ENCODE measurements at regions not wholly inside any gene's neighbourhood (a gene's known extent, or its start where the extent isn't known, plus 50 kb on each side); places are given as distances from the start of the nearest gene placed in this dataset.

GRCh38 chr5:38039826-38040225 lies 200.0 kb upstream of the GDNF start:
- Histone ChIP-seq H3K36me3 (ENCODE audit: insufficient read depth, low read length, poor library complexity, severe bottlenecking) (no peaks in the 10 kb centered on the region), H3K27ac (ENCODE audit: low read depth, low read length, poor library complexity, severe bottlenecking) (no peak overlapping the region), H3K4me1 (ENCODE audit: insufficient read depth, low read length, poor library complexity, severe bottlenecking) (no peaks in the 10 kb centered on the region), H3K9me3 (ENCODE audit: low read depth, low read length, poor library complexity, severe bottlenecking) (no peaks in the 10 kb centered on the region), H3K27me3 (replicated peaks; ENCODE audit: insufficient read depth, low read depth, low read length, poor library complexity) (no peaks in the 10 kb centered on the region), H3K4me3 (ENCODE audit: low read depth, low read length, poor library complexity, severe bottlenecking) (no peak overlapping the region)
- ChIA-PET POLR2A (ENCODE audit: low non-redundant PET) (no interaction called here), CTCF (no interaction called here)
- BruUV-seq (replicated peaks), result no TSS peak
- TF ChIP-seq, protein P1, sequence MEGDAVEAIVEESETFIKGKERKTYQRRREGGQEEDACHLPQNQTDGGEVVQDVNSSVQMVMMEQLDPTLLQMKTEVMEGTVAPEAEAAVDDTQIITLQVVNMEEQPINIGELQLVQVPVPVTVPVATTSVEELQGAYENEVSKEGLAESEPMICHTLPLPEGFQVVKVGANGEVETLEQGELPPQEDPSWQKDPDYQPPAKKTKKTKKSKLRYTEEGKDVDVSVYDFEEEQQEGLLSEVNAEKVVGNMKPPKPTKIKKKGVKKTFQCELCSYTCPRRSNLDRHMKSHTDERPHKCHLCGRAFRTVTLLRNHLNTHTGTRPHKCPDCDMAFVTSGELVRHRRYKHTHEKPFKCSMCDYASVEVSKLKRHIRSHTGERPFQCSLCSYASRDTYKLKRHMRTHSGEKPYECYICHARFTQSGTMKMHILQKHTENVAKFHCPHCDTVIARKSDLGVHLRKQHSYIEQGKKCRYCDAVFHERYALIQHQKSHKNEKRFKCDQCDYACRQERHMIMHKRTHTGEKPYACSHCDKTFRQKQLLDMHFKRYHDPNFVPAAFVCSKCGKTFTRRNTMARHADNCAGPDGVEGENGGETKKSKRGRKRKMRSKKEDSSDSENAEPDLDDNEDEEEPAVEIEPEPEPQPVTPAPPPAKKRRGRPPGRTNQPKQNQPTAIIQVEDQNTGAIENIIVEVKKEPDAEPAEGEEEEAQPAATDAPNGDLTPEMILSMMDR (conservative IDR thresholded peaks at IDR 0.05; ENCODE audit: low read depth, low read length), result no peak
- TF ChIP-seq EZH2 (IDR thresholded peaks at IDR 0.05; ENCODE audit: borderline replicate concordance, low read depth, low read length, poor library complexity, severe bottlenecking), result no peak
- intact Hi-C loops (cut with micrococcal nuclease; ENCODE audit: unreplicated experiment), result no loop called here
- DNase-seq (ENCODE audit: low spot score), result no peak

- intact Hi-C loops (cut with micrococcal nuclease; ENCODE audit: unreplicated experiment), result no loop called here
- no peak for DNase-seq (ENCODE audit: low spot score)
- no peaks in the 10 kb centered on the region for H3K9me3 ChIP-seq (ENCODE audit: low read depth, low read length, poor library complexity, severe bottlenecking)
- ChIA-PET POLR2A (ENCODE audit: low non-redundant PET) (interaction anchor here (0.6 kb wide), 1 partner anchor 463 kb away, joined by 3 read pairs; no protein-coding TSS in a partner anchor), CTCF (no interaction called here)
- H3K27me3 ChIP-seq (replicated peaks; ENCODE audit: insufficient read depth, low read depth, low read length, poor library complexity), result no peaks in the 10 kb centered on the region
- H3K4me3 ChIP-seq (ENCODE audit: low read depth, low read length, poor library complexity, severe bottlenecking), result no peak overlapping the region
- H3K4me1 ChIP-seq (ENCODE audit: insufficient read depth, low read length, poor library complexity, severe bottlenecking), result no peaks in the 10 kb centered on the region
- no TSS peak for BruUV-seq (replicated peaks)
- no peak overlapping the region for H3K27ac ChIP-seq (ENCODE audit: low read depth, low read length, poor library complexity, severe bottlenecking)
- no peak for TF ChIP-seq EZH2 (IDR thresholded peaks at IDR 0.05; ENCODE audit: borderline replicate concordance, low read depth, low read length, poor library complexity, severe bottlenecking)
- TF ChIP-seq, protein P1 (conservative IDR thresholded peaks at IDR 0.05; ENCODE audit: low read depth, low read length), result no peak
- no peaks in the 10 kb centered on the region for H3K36me3 ChIP-seq (ENCODE audit: insufficient read depth, low read length, poor library complexity, severe bottlenecking)
Measured at GRCh38 chr5:38039091-38039490, 199.2 kb upstream of the GDNF start.

GRCh38 chr5:38036765-38037164 lies 196.9 kb upstream of the GDNF start:
- ChIA-PET POLR2A (ENCODE audit: low non-redundant PET) (no interaction called here), CTCF (no interaction called here)
- intact Hi-C loops (cut with micrococcal nuclease; ENCODE audit: unreplicated experiment), result no loop called here
- no peak for DNase-seq (ENCODE audit: low spot score)
- TF ChIP-seq EZH2 (IDR thresholded peaks at IDR 0.05; ENCODE audit: borderline replicate concordance, low read depth, low read length, poor library complexity, severe bottlenecking), result no peak
- TF ChIP-seq, protein P1 (conservative IDR thresholded peaks at IDR 0.05; ENCODE audit: low read depth, low read length), result no peak
- no peaks in the 10 kb centered on the region for H3K9me3 ChIP-seq (ENCODE audit: low read depth, low read length, poor library complexity, severe bottlenecking)
- H3K4me3 ChIP-seq (ENCODE audit: low read depth, low read length, poor library complexity, severe bottlenecking), result no peak overlapping the region
- no TSS peak for BruUV-seq (replicated peaks)
- H3K27me3 ChIP-seq (replicated peaks; ENCODE audit: insufficient read depth, low read depth, low read length, poor library complexity), result no peaks in the 10 kb centered on the region
- H3K4me1 ChIP-seq (ENCODE audit: insufficient read depth, low read length, poor library complexity, severe bottlenecking), result no peaks in the 10 kb centered on the region
- H3K36me3 ChIP-seq (ENCODE audit: insufficient read depth, low read length, poor library complexity, severe bottlenecking), result no peaks in the 10 kb centered on the region
- no peak overlapping the region for H3K27ac ChIP-seq (ENCODE audit: low read depth, low read length, poor library complexity, severe bottlenecking)
